ENCODE measurements at regions not wholly inside any gene's neighbourhood (a gene's known extent, or its start where the extent isn't known, plus 50 kb on each side); places are given as distances from the start of the nearest gene placed in this dataset.

GRCh38 chr11:110526323-110526722 is 96.6 kb downstream of the FDX1 start:
- H3K4me3 ChIP-seq (ENCODE audit: low read depth, low read length), result no peak overlapping the region
- TF ChIP-seq CTCF (conservative IDR thresholded peaks at IDR 0.05; ENCODE audit: low read depth, low read length), result no peak
- DNase-seq (ENCODE audit: low read depth), result peak; percentile 5

Data from choroid plexus epithelial cell (primary cell).